Inferior parietal cortex (tissue), 1 donor: ENCODE measurements at regions not wholly inside any gene's neighbourhood (a gene's known extent, or its start where the extent isn't known, plus 50 kb on each side); places are given as distances from the start of the nearest gene placed in this dataset.
"Not testable (repeated sequence)": the region's sequence is repeated elsewhere in the genome, so short reads cannot be mapped to it uniquely, and the experiment has no call there.

Experiments used
- DNase-seq: peaks from one replicate; pipeline ENCODE4 v3.0.0-alpha.2; 2016; ENCODE audit errors: extremely low spot score

- DNase-seq, result not testable (repeated sequence)
Observed at GRCh38 chr11:23942117-23942815, 554.6 kb upstream of the LUZP2 start.

GRCh38 chr11:23944923-23945322 lies 551.9 kb upstream of the LUZP2 start:
- DNase-seq, result no peak

- no peak for DNase-seq
Observed at GRCh38 chr11:23947883-23948282, 549.0 kb upstream of the LUZP2 start.

GRCh38 chr11:23948851-23949250 lies 548.0 kb upstream of the LUZP2 start:
- DNase-seq, result no peak

GRCh38 chr11:23953951-23954710 lies 542.7 kb upstream of the LUZP2 start:
- DNase-seq, result no peak

- DNase-seq, result no peak
Observed at GRCh38 chr11:23954730-23955129, 542.1 kb upstream of the LUZP2 start.

- DNase-seq, result no peak
Observed at GRCh38 chr11:23956586-23956985, 540.3 kb upstream of the LUZP2 start.

GRCh38 chr11:23957314-23957713 lies 539.5 kb upstream of the LUZP2 start:
- no peak for DNase-seq

- DNase-seq, result no peak
Observed at GRCh38 chr11:23959462-23959861, 537.4 kb upstream of the LUZP2 start.

- DNase-seq, result no peak
Observed at GRCh38 chr11:23961503-23962338, 535.1 kb upstream of the LUZP2 start.

GRCh38 chr11:23973244-23973643 lies 523.6 kb upstream of the LUZP2 start:
- DNase-seq, result no peak

GRCh38 chr11:23974051-23974450 lies 522.8 kb upstream of the LUZP2 start:
- no peak for DNase-seq

- DNase-seq, result no peak
Observed at GRCh38 chr11:23974601-23975000, 522.3 kb upstream of the LUZP2 start.

- DNase-seq, result no peak
Observed at GRCh38 chr11:23976426-23976825, 520.4 kb upstream of the LUZP2 start.

- no peak for DNase-seq
Observed at GRCh38 chr11:23976841-23977271, 520.0 kb upstream of the LUZP2 start.

- DNase-seq, result no peak
Observed at GRCh38 chr11:23988381-23989006, 508.4 kb upstream of the LUZP2 start.

- DNase-seq, result no peak
Observed at GRCh38 chr11:23990346-23991164, 506.3 kb upstream of the LUZP2 start.

- DNase-seq, result no peak
Observed at GRCh38 chr11:23991165-23991539, 505.7 kb upstream of the LUZP2 start.

- no peak for DNase-seq
Observed at GRCh38 chr11:23995891-23996290, 501.0 kb upstream of the LUZP2 start.

GRCh38 chr11:23997356-23997755 lies 499.5 kb upstream of the LUZP2 start:
- no peak for DNase-seq
